MM.1S (cell line): ENCODE measurements at regions not wholly inside any gene's neighbourhood (a gene's known extent, or its start where the extent isn't known, plus 50 kb on each side); places are given as distances from the start of the nearest gene placed in this dataset.

Experiments
- CTCF ChIP-seq: fragments of 300-600 bp; sonication (generic); IDR thresholded peaks from 2 replicates; pipeline ENCODE4 v1.5.1; 2016; ENCODE audit warnings: antibody characterized with exemption, low read length, mixed read lengths
- EZH2 ChIP-seq: fragments of 300-600 bp; sonication (generic); optimal IDR thresholded peaks from 2 replicates; pipeline ENCODE3; 2017; ENCODE audit warnings: low read depth, mild to moderate bottlenecking, antibody characterized with exemption, low read length, mixed read lengths

GRCh38 chr4:8775751-8776355 lies 95.8 kb downstream of the HMX1 start:
- TF ChIP-seq CTCF = no peak
- no peak for TF ChIP-seq EZH2
